Panc1 (cell line): ENCODE measurements at regions not wholly inside any gene's neighbourhood (a gene's known extent, or its start where the extent isn't known, plus 50 kb on each side); places are given as distances from the start of the nearest gene placed in this dataset.
"Not testable (repeated sequence)": the region's sequence is repeated elsewhere in the genome, so short reads cannot be mapped to it uniquely, and the experiment has no call there.

ENCODE experiments used
- ATAC-seq: fragments of 200-7000 bp; cut with Tn5 transposase; 2 replicates; pipeline ENCODE4 v1.9.1; 2020; ENCODE audit warnings: mild to moderate bottlenecking, moderate library complexity
- BruUV-seq: library from RNA; stranded (reverse); fragments of 400-500 nt; replicated peaks from 2 replicates; lab custom pipeline; 2021; lab: Mats Ljungman, UMichigan
- CTCF ChIA-PET: fragments of 300-600 bp; sonication (Branson Sonifier 250); formaldehyde crosslinking; loops from one replicate; lab custom pipeline; 2022; ENCODE audit warnings: antibody characterized with exemption; lab: Charles Lee
- POLR2A ChIA-PET: fragments of 300-600 bp; sonication (Branson Sonifier 250); formaldehyde crosslinking; loops from one replicate; lab custom pipeline; 2022; ENCODE audit warnings: antibody characterized with exemption; lab: Charles Lee
- DNase-seq: peaks from one replicate; pipeline ENCODE4 v3.0.0-alpha.2; 2010; ENCODE audit warnings: low read depth, low spot score
- H3K27ac ChIP-seq: 2 replicates; pipeline ENCODE4 v1.5.1; 2011; ENCODE audit warnings: mild to moderate bottlenecking, low read length, inconsistent platforms
- H3K27me3 ChIP-seq: fragments of 200-500 bp; sonication (Bioruptor generic); 2 replicates; pipeline ENCODE4 v1.6.0; 2014; ENCODE audit warnings: low read length, inconsistent platforms; ENCODE audit not compliant: control insufficient read depth, insufficient read depth
- H3K36me3 ChIP-seq: fragments of 200-500 bp; sonication (Bioruptor generic); 2 replicates; pipeline ENCODE4 v1.5.1; 2014; ENCODE audit warnings: inconsistent platforms, mild to moderate bottlenecking, low read length, moderate library complexity; ENCODE audit not compliant: control insufficient read depth, insufficient read depth
- H3K4me1 ChIP-seq: 2 replicates; pipeline ENCODE4 v1.5.1; 2011; ENCODE audit warnings: inconsistent platforms, mild to moderate bottlenecking, low read length, moderate library complexity; ENCODE audit not compliant: control insufficient read depth, insufficient read depth
- H3K4me3 ChIP-seq, 2 experiments: 2 replicates each; pipeline ENCODE4 v1.5.1; 2011 to 2012; ENCODE audit warnings: low read depth in 2 of 2, low read length in 2 of 2, mild to moderate bottlenecking in 2 of 2, inconsistent platforms in 1 of 2, moderate library complexity in 1 of 2
- H3K9me3 ChIP-seq: fragments of 200-500 bp; sonication (Bioruptor generic); 2 replicates; pipeline ENCODE4 v1.5.1; 2014; ENCODE audit warnings: low read depth, mild to moderate bottlenecking, inconsistent platforms, low read length, moderate library complexity; ENCODE audit not compliant: control insufficient read depth, insufficient read depth
- CTCF ChIP-seq: fragments of 450-650 bp; IDR thresholded peaks from 2 replicates; pipeline ENCODE4 v1.5.1; 2017; ENCODE audit warnings: mild to moderate bottlenecking
- POLR2AphosphoS5 ChIP-seq: IDR thresholded peaks from 2 replicates; pipeline ENCODE4 v1.6.1; 2012; ENCODE audit warnings: mild to moderate bottlenecking, low read depth, low read length, moderate library complexity
- REST ChIP-seq, 2 experiments: IDR thresholded peaks; 2 replicates each; pipeline ENCODE4 v1.6.1; 2011 to 2012; ENCODE audit warnings: low read depth in 2 of 2, control low read depth in 1 of 2, low read length in 1 of 2, mild to moderate bottlenecking in 1 of 2, moderate library complexity in 1 of 2; ENCODE audit not compliant: insufficient read depth in 1 of 2
- SIN3A ChIP-seq: IDR thresholded peaks from 2 replicates; pipeline ENCODE4 v1.6.1; 2012; ENCODE audit warnings: low read depth, mild to moderate bottlenecking, low read length, moderate library complexity, borderline replicate concordance; ENCODE audit not compliant: insufficient read depth
- TCF7L2 ChIP-seq: IDR thresholded peaks from 2 replicates; pipeline ENCODE4 v1.6.1; 2011; ENCODE audit warnings: mild to moderate bottlenecking, low read depth, low read length, inconsistent platforms
- in situ Hi-C: cut with HindIII; loops from 2 replicates; pipeline ENCODE4 v1.10.0; 2016; ENCODE audit warnings: low sequenced_read_pairs, low pct_unique_long_range_greater_than_20kb
- intact Hi-C: fragments of 100-400 bp; cut with micrococcal nuclease; formaldehyde crosslinking; loops from one replicate; pipeline ENCODE4 v1.10.0; 2022; ENCODE audit not compliant: unreplicated experiment

- no peak for TF ChIP-seq TCF7L2
- no peak for TF ChIP-seq POLR2AphosphoS5
- TF ChIP-seq SIN3A: no peak
- TF ChIP-seq CTCF: no peak
- TF ChIP-seq REST (IDR thresholded peaks at IDR 0.05; ENCODE audit: insufficient read depth in 1 of 2, low read depth in 2 of 2, low read length in 1 of 2): no peak
- in situ Hi-C loops: no loop called here
- intact Hi-C loops: no loop called here
- CTCF ChIA-PET: no interaction called here
- H3K36me3 ChIP-seq: no peaks in the 10 kb centered on the region
- BruUV-seq: no TSS peak
- H3K4me3 ChIP-seq: no peak overlapping the region
- POLR2A ChIA-PET: no interaction called here
- H3K9me3 ChIP-seq: no peaks in the 10 kb centered on the region
- H3K27ac ChIP-seq: no peak overlapping the region
- no peaks in the 10 kb centered on the region for H3K27me3 ChIP-seq
- ATAC-seq (no peak), DNase-seq (no peak)
- H3K4me1 ChIP-seq: no peaks in the 10 kb centered on the region
Measured at GRCh38 chr12:115295886-115296285, 611.9 kb upstream of the TBX3 start.

- ChIA-PET CTCF (no interaction called here), POLR2A (no interaction called here)
- Histone ChIP-seq H3K9me3 (no peaks in the 10 kb centered on the region), H3K36me3 (no peaks in the 10 kb centered on the region), H3K27me3 (no peaks in the 10 kb centered on the region), H3K4me1 (no peaks in the 10 kb centered on the region), H3K4me3 (no peak overlapping the region), H3K27ac (no peak overlapping the region)
- ATAC-seq (no peak), DNase-seq (no peak)
- BruUV-seq: no TSS peak
- in situ Hi-C loops: no loop called here
- TF ChIP-seq CTCF: no peak
- no peak for TF ChIP-seq SIN3A
- no peak for TF ChIP-seq TCF7L2
- no peak for TF ChIP-seq REST (IDR thresholded peaks at IDR 0.05; ENCODE audit: insufficient read depth in 1 of 2, low read depth in 2 of 2, low read length in 1 of 2)
- no peak for TF ChIP-seq POLR2AphosphoS5
- intact Hi-C loops: no loop called here
Measured at GRCh38 chr12:115294453-115295133, 610.6 kb upstream of the TBX3 start.

GRCh38 chr12:115285429-115285828 lies 601.5 kb upstream of the TBX3 start:
- CTCF ChIA-PET, DNase-seq, H3K27me3 ChIP-seq, ATAC-seq, POLR2A ChIA-PET, H3K27ac ChIP-seq, in situ Hi-C loops, intact Hi-C loops, H3K36me3 ChIP-seq, H3K9me3 ChIP-seq, H3K4me3 ChIP-seq, BruUV-seq, H3K4me1 ChIP-seq: not testable (repeated sequence)
